ENCODE measurements at regions not wholly inside any gene's neighbourhood (a gene's known extent, or its start where the extent isn't known, plus 50 kb on each side); places are given as distances from the start of the nearest gene placed in this dataset.

- TF ChIP-seq CTCF (IDR thresholded peaks at IDR 0.05) = no peak
- TF ChIP-seq EP300 (IDR thresholded peaks at IDR 0.05; ENCODE audit: low read depth) = no peak
- TF ChIP-seq POLR2AphosphoS5 (IDR thresholded peaks at IDR 0.05) = no peak
These were observed 1135.3 kb downstream of the SLITRK5 start for GRCh38 chr13:88806438-88806837.
